Vagina (tissue), 2 donors: ENCODE measurements at regions not wholly inside any gene's neighbourhood (a gene's known extent, or its start where the extent isn't known, plus 50 kb on each side); places are given as distances from the start of the nearest gene placed in this dataset.

Experiments used
- DNase-seq, 2 donors: peaks; one replicate each; pipeline ENCODE4 v3.0.0-alpha.2; 2017; ENCODE audit errors: extremely low spot score in 2 of 2
- H3K27ac ChIP-seq: fragments of 200-600 bp; sonication (generic); one replicate; pipeline ENCODE4 v1.5.1; 2019
- H3K27me3 ChIP-seq: fragments of 200-600 bp; sonication (generic); one replicate; pipeline ENCODE4 v1.5.1; 2019
- H3K36me3 ChIP-seq, 2 donors: fragments of 200-600 bp; sonication (generic); one replicate each; pipeline ENCODE4 v1.5.1; 2017 to 2019
- H3K4me1 ChIP-seq: fragments of 200-600 bp; sonication (generic); one replicate; pipeline ENCODE4 v1.5.1; 2019
- H3K4me3 ChIP-seq, 2 donors: fragments of 200-600 bp; sonication (generic); 1 replicate in 1 of 2; 2 replicates in 1 of 2; pipeline ENCODE4 v1.5.1; 2016 to 2019
- H3K9me3 ChIP-seq: fragments of 200-600 bp; sonication (generic); one replicate; pipeline ENCODE4 v1.5.1; 2019
- POLR2A ChIP-seq, 2 donors: fragments of 450-650 bp; IDR thresholded peaks; one replicate each; pipeline ENCODE4 v1.6.1; 2017; ENCODE audit warnings: antibody characterized with exemption in 2 of 2, mild to moderate bottlenecking in 2 of 2, moderate library complexity in 2 of 2
- POLR2AphosphoS5 ChIP-seq, 2 donors: sonication (generic); formaldehyde crosslinking; IDR thresholded peaks; one replicate each; pipeline ENCODE4 v1.9.0; 2017; ENCODE audit warnings: antibody characterized with exemption in 2 of 2, mild to moderate bottlenecking in 2 of 2, low read depth in 1 of 2; ENCODE audit not compliant: insufficient read depth in 1 of 2
- intact Hi-C: fragments of 100-400 bp; cut with DNase I; formaldehyde crosslinking; loops from one replicate; pipeline ENCODE4 v1.15.1; 2023
- TF ChIP-seq, protein P1 (sequence below), 3 experiments: fragments of 450-650 bp in 2 of 3; fragments of 200-600 bp in 1 of 3; sonication (generic) in 1 of 3; IDR thresholded peaks; one replicate each; pipeline ENCODE4 v1.5.1; 2017 to 2019; ENCODE audit warnings: antibody characterized with exemption in 3 of 3, mild to moderate bottlenecking in 2 of 3, moderate library complexity in 2 of 3

DNA sequence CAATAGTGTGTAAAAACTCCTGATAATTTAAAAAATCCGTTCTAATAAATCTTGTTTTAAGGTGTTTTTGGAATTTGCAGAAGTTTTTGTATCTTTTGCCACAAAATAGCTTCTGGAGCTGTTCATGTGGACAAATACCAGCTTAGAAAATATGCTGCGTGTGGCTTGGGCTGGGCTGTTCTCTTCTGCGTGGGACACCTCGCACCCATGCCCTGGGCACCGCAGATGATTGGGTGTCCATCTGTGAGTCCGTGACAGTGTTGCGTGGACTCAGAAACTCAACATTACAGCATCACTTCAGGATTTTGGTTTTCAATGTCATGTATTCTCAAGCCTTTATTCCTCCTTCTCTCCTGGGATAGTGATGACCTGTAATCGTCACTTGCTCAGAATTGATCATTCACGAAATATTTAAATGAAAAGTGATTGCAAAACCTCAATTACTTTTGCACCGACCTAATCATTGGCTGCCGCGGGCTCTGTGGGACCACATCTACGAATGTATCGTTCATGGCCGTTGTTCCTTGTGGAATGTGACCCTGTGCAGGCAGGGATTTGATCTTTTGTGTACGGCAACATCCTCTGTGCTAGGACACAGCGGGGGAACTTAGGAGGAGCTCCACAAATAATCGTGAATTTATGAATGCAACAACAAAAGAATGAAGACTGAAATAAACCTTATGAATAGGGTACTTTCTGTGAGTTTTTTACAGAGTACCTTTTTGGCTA lies 210.3 kb upstream of the FOXF1 start:
- no peaks in the 10 kb centered on the region for H3K9me3 ChIP-seq
- no peak overlapping the region for H3K4me3 ChIP-seq
- H3K27me3 ChIP-seq = no peaks in the 10 kb centered on the region
- intact Hi-C loops = no loop called here
- H3K27ac ChIP-seq = no peak overlapping the region
- TF ChIP-seq, protein P1, sequence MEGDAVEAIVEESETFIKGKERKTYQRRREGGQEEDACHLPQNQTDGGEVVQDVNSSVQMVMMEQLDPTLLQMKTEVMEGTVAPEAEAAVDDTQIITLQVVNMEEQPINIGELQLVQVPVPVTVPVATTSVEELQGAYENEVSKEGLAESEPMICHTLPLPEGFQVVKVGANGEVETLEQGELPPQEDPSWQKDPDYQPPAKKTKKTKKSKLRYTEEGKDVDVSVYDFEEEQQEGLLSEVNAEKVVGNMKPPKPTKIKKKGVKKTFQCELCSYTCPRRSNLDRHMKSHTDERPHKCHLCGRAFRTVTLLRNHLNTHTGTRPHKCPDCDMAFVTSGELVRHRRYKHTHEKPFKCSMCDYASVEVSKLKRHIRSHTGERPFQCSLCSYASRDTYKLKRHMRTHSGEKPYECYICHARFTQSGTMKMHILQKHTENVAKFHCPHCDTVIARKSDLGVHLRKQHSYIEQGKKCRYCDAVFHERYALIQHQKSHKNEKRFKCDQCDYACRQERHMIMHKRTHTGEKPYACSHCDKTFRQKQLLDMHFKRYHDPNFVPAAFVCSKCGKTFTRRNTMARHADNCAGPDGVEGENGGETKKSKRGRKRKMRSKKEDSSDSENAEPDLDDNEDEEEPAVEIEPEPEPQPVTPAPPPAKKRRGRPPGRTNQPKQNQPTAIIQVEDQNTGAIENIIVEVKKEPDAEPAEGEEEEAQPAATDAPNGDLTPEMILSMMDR (IDR thresholded peaks at IDR 0.05) = no peak
- TF ChIP-seq POLR2A (IDR thresholded peaks at IDR 0.05) (no peak), POLR2AphosphoS5 (IDR thresholded peaks at IDR 0.05; ENCODE audit: insufficient read depth in 1 of 2, low read depth in 1 of 2) (no peak)
- DNase-seq = no peak
- no peaks in the 10 kb centered on the region for H3K36me3 ChIP-seq
- H3K4me1 ChIP-seq = peaks cover 49% of the 10 kb centered on the region

DNA sequence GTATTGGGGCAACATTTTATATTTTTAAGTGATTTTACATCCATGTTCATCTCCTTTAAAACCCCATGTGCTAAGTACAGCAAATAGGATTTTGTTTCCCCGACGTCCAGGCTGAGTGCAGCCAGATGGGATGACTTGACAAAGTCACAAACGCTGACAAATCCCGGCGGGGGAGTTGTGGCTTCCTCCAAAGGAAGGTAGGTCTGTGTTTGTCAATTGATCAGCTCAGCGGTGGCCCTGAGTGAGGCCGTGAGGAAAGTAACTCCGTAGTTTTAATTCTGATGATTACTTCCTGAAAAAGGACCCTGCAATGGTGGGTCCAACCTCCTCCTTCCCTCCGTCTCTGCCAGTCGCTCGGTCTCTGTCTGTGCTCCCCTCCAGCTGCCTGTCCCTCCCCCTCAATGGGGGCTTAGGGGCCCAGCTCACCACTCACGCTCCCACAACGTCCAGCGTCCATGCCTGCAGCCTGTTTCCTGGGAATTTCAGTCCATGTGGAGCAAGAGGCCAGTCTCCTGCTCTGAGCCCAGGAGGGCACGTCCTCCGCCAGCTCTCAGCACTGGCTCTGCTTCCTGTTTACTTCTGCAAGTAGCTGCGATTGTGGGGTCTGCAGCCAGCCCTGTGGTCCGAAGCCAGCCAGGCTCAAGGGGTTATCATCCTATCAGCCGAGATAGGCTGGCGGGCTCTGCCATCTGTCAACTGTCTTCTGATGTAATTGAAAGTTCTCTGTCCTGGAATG lies 209.4 kb upstream of the FOXF1 start:
- H3K27me3 ChIP-seq = no peaks in the 10 kb centered on the region
- H3K27ac ChIP-seq = no peak overlapping the region
- DNase-seq = no peak
- H3K4me1 ChIP-seq = peaks cover 55% of the 10 kb centered on the region
- TF ChIP-seq POLR2AphosphoS5 (IDR thresholded peaks at IDR 0.05; ENCODE audit: insufficient read depth in 1 of 2, low read depth in 1 of 2) (no peak), POLR2A (IDR thresholded peaks at IDR 0.05) (no peak)
- TF ChIP-seq, protein P1 (IDR thresholded peaks at IDR 0.05) = no peak
- H3K4me3 ChIP-seq = no peak overlapping the region
- intact Hi-C loops = no loop called here
- no peaks in the 10 kb centered on the region for H3K9me3 ChIP-seq
- no peaks in the 10 kb centered on the region for H3K36me3 ChIP-seq

DNA sequence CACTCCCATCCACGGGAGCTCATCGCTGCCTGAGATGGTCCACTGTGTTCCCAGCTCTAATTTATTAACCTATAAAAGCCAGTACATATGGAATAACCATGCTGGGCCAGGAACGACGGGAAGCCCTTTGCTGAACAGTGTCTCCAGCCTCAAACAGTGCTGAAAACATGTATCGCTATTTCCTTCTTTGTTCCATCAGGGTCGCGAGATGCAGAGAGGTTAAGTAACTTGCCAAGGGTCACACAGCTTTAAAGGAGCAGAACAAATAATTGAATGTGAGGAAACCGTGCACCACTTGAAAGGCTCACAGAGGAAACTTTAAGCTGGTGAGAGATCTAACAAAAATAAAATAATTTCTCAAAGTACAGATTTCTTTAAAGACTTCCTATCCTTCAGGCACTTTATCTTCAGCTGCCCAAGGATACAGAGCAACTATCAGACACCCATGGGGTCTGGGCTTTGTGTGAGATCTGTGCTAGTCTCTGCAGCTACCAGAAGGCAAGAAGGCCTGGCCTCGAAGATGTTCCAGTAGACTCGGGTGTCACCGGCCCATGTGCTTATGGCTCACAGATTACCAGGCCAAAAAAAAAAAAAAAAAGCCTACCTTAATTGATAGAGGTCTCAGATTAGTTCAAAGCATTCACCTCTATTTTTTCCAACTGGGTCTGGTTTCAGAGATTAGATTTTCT lies 207.8 kb upstream of the FOXF1 start:
- DNase-seq = no peak
- TF ChIP-seq POLR2AphosphoS5 (IDR thresholded peaks at IDR 0.05; ENCODE audit: insufficient read depth in 1 of 2, low read depth in 1 of 2) = no peak
- TF ChIP-seq, protein P1 (IDR thresholded peaks at IDR 0.05) = no peak
- no peak for TF ChIP-seq POLR2A (IDR thresholded peaks at IDR 0.05)
- peaks cover 41% of the 10 kb centered on the region for H3K4me1 ChIP-seq
- no peaks in the 10 kb centered on the region for H3K9me3 ChIP-seq
- no peaks in the 10 kb centered on the region for H3K27me3 ChIP-seq
- intact Hi-C loops = no loop called here
- H3K36me3 ChIP-seq = no peaks in the 10 kb centered on the region
- no peak overlapping the region for H3K4me3 ChIP-seq
- H3K27ac ChIP-seq = no peak overlapping the region

GRCh38 chr16:86303787-86304678 lies 206.3 kb upstream of the FOXF1 start:
- TF ChIP-seq, protein P1 (IDR thresholded peaks at IDR 0.05) = no peak
- TF ChIP-seq POLR2AphosphoS5 (IDR thresholded peaks at IDR 0.05; ENCODE audit: insufficient read depth in 1 of 2, low read depth in 1 of 2) = peak; percentile 24 to 79
- intact Hi-C loops = no loop called here
- H3K4me1 ChIP-seq = peaks cover 29% of the 10 kb centered on the region
- H3K36me3 ChIP-seq = no peaks in the 10 kb centered on the region
- no peak for DNase-seq
- H3K9me3 ChIP-seq = no peaks in the 10 kb centered on the region
- H3K27me3 ChIP-seq = no peaks in the 10 kb centered on the region
- H3K4me3 ChIP-seq = peak overlapping the region; percentile 19 to 40
- peak overlapping the region; percentile 68 for H3K27ac ChIP-seq
